ENCODE measurements at regions not wholly inside any gene's neighbourhood (a gene's known extent, or its start where the extent isn't known, plus 50 kb on each side); places are given as distances from the start of the nearest gene placed in this dataset.

GRCh38 chrX:40158036-40158706 is 60.4 kb upstream of the BCOR start:
- H3K4me3 ChIP-seq (ENCODE audit: low read depth, low read length), result peak overlapping the region; percentile 65
- no peak for TF ChIP-seq CTCF (conservative IDR thresholded peaks at IDR 0.05; ENCODE audit: low read depth, low read length)
- DNase-seq (ENCODE audit: low read depth), result no peak

- DNase-seq (ENCODE audit: low read depth), result no peak
- H3K4me3 ChIP-seq (ENCODE audit: low read depth, low read length), result peak overlapping the region; percentile 65
- TF ChIP-seq CTCF (conservative IDR thresholded peaks at IDR 0.05; ENCODE audit: low read depth, low read length), result no peak
Measured at GRCh38 chrX:40157228-40158035, 59.7 kb upstream of the BCOR start.

GRCh38 chrX:40156470-40157227 is 58.9 kb upstream of the BCOR start:
- H3K4me3 ChIP-seq (ENCODE audit: low read depth, low read length), result no peak overlapping the region
- TF ChIP-seq CTCF (conservative IDR thresholded peaks at IDR 0.05; ENCODE audit: low read depth, low read length), result no peak
- DNase-seq (ENCODE audit: low read depth), result no peak

GRCh38 chrX:40155589-40156469 is 58.1 kb upstream of the BCOR start:
- no peak for TF ChIP-seq CTCF (conservative IDR thresholded peaks at IDR 0.05; ENCODE audit: low read depth, low read length)
- no peak for DNase-seq (ENCODE audit: low read depth)
- peak overlapping the region; percentile 51 for H3K4me3 ChIP-seq (ENCODE audit: low read depth, low read length)

GRCh38 chrX:40154853-40155588 is 57.3 kb upstream of the BCOR start:
- peak; percentile 53 for DNase-seq (ENCODE audit: low read depth)
- H3K4me3 ChIP-seq (ENCODE audit: low read depth, low read length), result peak overlapping the region; percentile 51
- TF ChIP-seq CTCF (conservative IDR thresholded peaks at IDR 0.05; ENCODE audit: low read depth, low read length), result no peak
